ENCODE measurements at regions not wholly inside any gene's neighbourhood (a gene's known extent, or its start where the extent isn't known, plus 50 kb on each side); places are given as distances from the start of the nearest gene placed in this dataset.

DNA sequence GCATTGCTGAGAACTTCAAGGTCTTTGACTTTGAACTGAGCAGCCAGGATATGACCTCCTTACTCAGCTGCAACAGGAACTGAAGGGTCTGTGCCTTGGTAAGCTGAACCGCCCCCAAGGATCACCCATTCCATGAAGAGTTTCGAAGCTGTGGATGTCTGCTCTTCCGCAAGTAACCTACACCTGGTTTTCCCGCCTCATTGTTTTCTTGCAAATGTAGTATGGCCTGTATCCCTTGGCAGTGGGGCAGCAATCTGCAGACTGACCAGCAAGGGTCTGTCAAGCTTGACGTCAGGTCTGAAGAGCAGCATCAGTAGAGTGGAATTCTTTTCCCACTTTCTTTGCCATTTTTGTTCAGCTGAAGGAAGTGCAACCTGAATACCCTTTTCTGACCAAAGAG, 62.6 kb upstream of the RAB12 start:
- H3K27me3 ChIP-seq (ENCODE audit: control insufficient read depth, extremely low read depth, insufficient read depth, low read length), result no peaks in the 10 kb centered on the region
- no peaks in the 10 kb centered on the region for H4K20me1 ChIP-seq (ENCODE audit: control insufficient read depth, extremely low read depth, insufficient read depth, low read length)
- H3K9me1 ChIP-seq (ENCODE audit: control insufficient read depth, extremely low read depth, insufficient read depth, low read length), result no peaks in the 10 kb centered on the region
- no peaks in the 10 kb centered on the region for H3K79me2 ChIP-seq (ENCODE audit: control insufficient read depth, insufficient read depth, low read length)
- no peak overlapping the region for H2AFZ ChIP-seq (ENCODE audit: control insufficient read depth, low read length)
- no peak overlapping the region for H3K4me3 ChIP-seq (ENCODE audit: control insufficient read depth in 2 of 3, extremely low read depth in 1 of 3, insufficient read depth in 2 of 3, low read depth in 1 of 3, low read length in 3 of 3)
- H3K9ac ChIP-seq (ENCODE audit: control insufficient read depth, extremely low read depth, insufficient read depth, low read length), result no peak overlapping the region
- H3K36me3 ChIP-seq (ENCODE audit: control insufficient read depth in 2 of 2, extremely low read depth in 1 of 2, insufficient read depth in 2 of 2, low read length in 2 of 2), result no peaks in the 10 kb centered on the region
- dilution Hi-C loops (cut with MboI; ENCODE audit: extremely low pct_ligation_motif_present, low sequenced_read_pairs), result no loop called here
- FAIRE-seq (no peak), DNase-seq (ENCODE audit: low read depth, low spot score) (no peak)
- no peaks in the 10 kb centered on the region for H3K4me1 ChIP-seq (ENCODE audit: control insufficient read depth, extremely low read depth, insufficient read depth, low read length)
- no peak overlapping the region for H3K27ac ChIP-seq (ENCODE audit: control insufficient read depth, insufficient read depth, low read length)
- no peak for TF ChIP-seq EZH2 (IDR thresholded peaks at IDR 0.05; ENCODE audit: low read length)
- TF ChIP-seq, protein P1, sequence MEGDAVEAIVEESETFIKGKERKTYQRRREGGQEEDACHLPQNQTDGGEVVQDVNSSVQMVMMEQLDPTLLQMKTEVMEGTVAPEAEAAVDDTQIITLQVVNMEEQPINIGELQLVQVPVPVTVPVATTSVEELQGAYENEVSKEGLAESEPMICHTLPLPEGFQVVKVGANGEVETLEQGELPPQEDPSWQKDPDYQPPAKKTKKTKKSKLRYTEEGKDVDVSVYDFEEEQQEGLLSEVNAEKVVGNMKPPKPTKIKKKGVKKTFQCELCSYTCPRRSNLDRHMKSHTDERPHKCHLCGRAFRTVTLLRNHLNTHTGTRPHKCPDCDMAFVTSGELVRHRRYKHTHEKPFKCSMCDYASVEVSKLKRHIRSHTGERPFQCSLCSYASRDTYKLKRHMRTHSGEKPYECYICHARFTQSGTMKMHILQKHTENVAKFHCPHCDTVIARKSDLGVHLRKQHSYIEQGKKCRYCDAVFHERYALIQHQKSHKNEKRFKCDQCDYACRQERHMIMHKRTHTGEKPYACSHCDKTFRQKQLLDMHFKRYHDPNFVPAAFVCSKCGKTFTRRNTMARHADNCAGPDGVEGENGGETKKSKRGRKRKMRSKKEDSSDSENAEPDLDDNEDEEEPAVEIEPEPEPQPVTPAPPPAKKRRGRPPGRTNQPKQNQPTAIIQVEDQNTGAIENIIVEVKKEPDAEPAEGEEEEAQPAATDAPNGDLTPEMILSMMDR (optimal IDR thresholded peaks at IDR 0.05 in 1 of 3, IDR thresholded peaks at IDR 0.05 in 1 of 3, conservative IDR thresholded peaks at IDR 0.05 in 1 of 3; ENCODE audit: extremely low read depth in 1 of 3, insufficient read depth in 2 of 3, low read length in 3 of 3), result no peak
- no peaks in the 10 kb centered on the region for H3K9me3 ChIP-seq (ENCODE audit: control insufficient read depth, low read depth, low read length)
- H3K4me2 ChIP-seq (ENCODE audit: control insufficient read depth, extremely low read depth, insufficient read depth, low read depth, low read length), result no peak overlapping the region

DNA sequence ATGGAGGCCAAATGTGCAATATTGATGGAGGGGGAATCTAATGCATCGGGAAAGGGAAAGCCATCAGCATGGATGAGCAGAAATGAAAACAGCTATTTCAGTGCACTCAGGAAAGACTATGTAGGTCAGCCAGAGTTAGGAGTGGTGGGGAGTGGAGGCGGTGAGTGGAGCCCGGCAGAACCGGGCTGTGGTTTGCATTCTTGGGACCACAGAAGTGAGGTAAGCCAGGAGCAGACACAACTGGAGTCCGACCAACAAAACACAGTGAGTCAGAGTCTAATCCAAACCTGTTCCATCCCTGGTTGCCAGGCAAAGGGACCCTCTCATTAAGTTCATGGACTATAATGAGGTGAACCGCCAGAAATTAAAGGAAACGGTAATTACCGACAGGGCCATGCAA, 61.1 kb upstream of the RAB12 start:
- dilution Hi-C loops (cut with MboI; ENCODE audit: extremely low pct_ligation_motif_present, low sequenced_read_pairs), result no loop called here

More for the DNA sequence above, 61.1 kb upstream of the RAB12 start:
- Histone ChIP-seq H3K9ac (ENCODE audit: control insufficient read depth, extremely low read depth, insufficient read depth, low read length) (no peak overlapping the region), H3K79me2 (ENCODE audit: control insufficient read depth, insufficient read depth, low read length) (no peaks in the 10 kb centered on the region), H3K4me2 (ENCODE audit: control insufficient read depth, extremely low read depth, insufficient read depth, low read depth, low read length) (no peak overlapping the region), H3K9me1 (ENCODE audit: control insufficient read depth, extremely low read depth, insufficient read depth, low read length) (no peaks in the 10 kb centered on the region), H3K27ac (ENCODE audit: control insufficient read depth, insufficient read depth, low read length) (no peak overlapping the region), H3K9me3 (ENCODE audit: control insufficient read depth, low read depth, low read length) (no peaks in the 10 kb centered on the region), H3K27me3 (ENCODE audit: control insufficient read depth, extremely low read depth, insufficient read depth, low read length) (no peaks in the 10 kb centered on the region), H3K36me3 (ENCODE audit: control insufficient read depth in 2 of 2, extremely low read depth in 1 of 2, insufficient read depth in 2 of 2, low read length in 2 of 2) (no peaks in the 10 kb centered on the region), H2AFZ (ENCODE audit: control insufficient read depth, low read length) (no peak overlapping the region), H3K4me1 (ENCODE audit: control insufficient read depth, extremely low read depth, insufficient read depth, low read length) (peaks cover 4% of the 10 kb centered on the region), H4K20me1 (ENCODE audit: control insufficient read depth, extremely low read depth, insufficient read depth, low read length) (no peaks in the 10 kb centered on the region), H3K4me3 (ENCODE audit: control insufficient read depth in 2 of 3, extremely low read depth in 1 of 3, insufficient read depth in 2 of 3, low read depth in 1 of 3, low read length in 3 of 3) (no peak overlapping the region)
- DNase-seq (ENCODE audit: low read depth, low spot score) (no peak), FAIRE-seq (no peak)
- TF ChIP-seq EZH2 (IDR thresholded peaks at IDR 0.05; ENCODE audit: low read length), result no peak
- TF ChIP-seq, protein P1 (optimal IDR thresholded peaks at IDR 0.05 in 1 of 3, IDR thresholded peaks at IDR 0.05 in 1 of 3, conservative IDR thresholded peaks at IDR 0.05 in 1 of 3; ENCODE audit: extremely low read depth in 1 of 3, insufficient read depth in 2 of 3, low read length in 3 of 3), result no peak

Data from keratinocyte (primary cell).